ENCODE measurements at regions not wholly inside any gene's neighbourhood (a gene's known extent, or its start where the extent isn't known, plus 50 kb on each side); places are given as distances from the start of the nearest gene placed in this dataset.
"Not testable (repeated sequence)": the region's sequence is repeated elsewhere in the genome, so short reads cannot be mapped to it uniquely, and the experiment has no call there.

- DNase-seq (ENCODE audit: low spot score): no peak
- no peak overlapping the region for H3K27ac ChIP-seq
- no peak overlapping the region for H3K4me3 ChIP-seq
- TF ChIP-seq CTCF (IDR thresholded peaks at IDR 0.05): no peak
These were observed 871.8 kb downstream of the RPS29 start for GRCh38 chr14:48714366-48714765.

DNA sequence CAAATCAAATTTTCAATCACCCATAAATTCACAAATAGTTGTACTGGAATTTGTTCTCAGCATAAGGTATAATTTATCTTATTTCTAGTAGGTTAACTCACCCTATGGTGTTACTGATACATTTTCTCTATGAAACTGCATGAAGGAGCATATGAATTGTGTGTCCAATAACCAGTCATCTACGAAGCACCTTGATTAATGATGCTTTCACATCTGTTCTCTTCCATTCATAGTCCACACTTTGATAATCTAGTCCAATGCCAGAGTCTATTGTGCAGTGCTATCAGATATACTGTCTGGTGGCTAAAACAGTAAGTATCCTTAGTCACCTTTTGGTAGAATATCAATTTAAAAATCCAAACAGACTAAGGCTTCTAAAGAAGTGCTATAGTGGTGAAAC is 876.0 kb downstream of the RPS29 start:
- no peak for TF ChIP-seq CTCF (IDR thresholded peaks at IDR 0.05)
- Histone ChIP-seq H3K27ac (no peak overlapping the region), H3K4me3 (no peak overlapping the region)
- DNase-seq (ENCODE audit: low spot score): no peak

DNA sequence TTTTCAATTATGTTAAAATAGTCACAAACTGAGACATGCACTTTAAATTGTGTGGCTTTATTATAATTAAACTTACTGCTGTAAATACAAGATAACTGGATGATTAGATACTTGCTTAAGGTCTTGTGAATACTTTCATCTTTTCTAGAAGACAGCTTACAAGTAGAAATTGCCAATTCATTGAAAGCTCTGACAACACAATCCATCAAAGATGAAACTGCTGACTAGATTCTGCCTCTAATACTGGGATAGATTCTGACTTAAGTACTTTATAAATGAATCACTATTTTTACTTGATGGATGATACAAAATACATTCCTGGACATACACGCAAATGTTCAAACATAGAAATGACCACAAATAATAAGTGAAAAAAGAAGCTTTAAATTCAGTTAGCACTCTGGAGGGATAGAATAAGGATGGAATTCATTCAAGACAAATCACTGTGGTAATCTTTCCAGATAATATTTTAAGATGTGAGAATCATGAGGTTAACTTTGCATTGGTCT is 876.8 kb downstream of the RPS29 start:
- no peak for TF ChIP-seq CTCF (IDR thresholded peaks at IDR 0.05)
- Histone ChIP-seq H3K27ac (no peak overlapping the region), H3K4me3 (no peak overlapping the region)
- DNase-seq (ENCODE audit: low spot score): no peak

DNA sequence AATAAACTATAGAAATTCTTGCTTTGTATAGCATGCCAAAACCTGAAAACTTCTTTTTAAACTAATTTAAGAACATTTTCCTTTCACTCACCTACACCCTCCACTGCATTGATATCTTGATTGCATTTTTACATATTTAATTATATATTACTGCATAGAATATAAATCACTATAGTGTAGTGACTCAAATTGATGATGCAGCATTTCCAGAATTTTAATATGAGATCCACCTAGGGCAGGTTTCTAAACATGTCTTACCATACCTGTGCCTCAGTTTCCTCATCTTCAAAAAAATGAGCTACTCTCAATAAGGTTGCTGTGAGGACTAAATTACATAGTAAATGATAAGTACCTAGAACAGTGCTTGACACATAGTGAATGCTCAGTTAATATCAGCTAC is 881.5 kb downstream of the RPS29 start:
- TF ChIP-seq CTCF (IDR thresholded peaks at IDR 0.05): no peak
- no peak for DNase-seq (ENCODE audit: low spot score)
- Histone ChIP-seq H3K4me3 (no peak overlapping the region), H3K27ac (no peak overlapping the region)

- no peak for DNase-seq (ENCODE audit: low spot score)
These were observed 882.3 kb downstream of the RPS29 start for GRCh38 chr14:48703728-48704467.

DNA sequence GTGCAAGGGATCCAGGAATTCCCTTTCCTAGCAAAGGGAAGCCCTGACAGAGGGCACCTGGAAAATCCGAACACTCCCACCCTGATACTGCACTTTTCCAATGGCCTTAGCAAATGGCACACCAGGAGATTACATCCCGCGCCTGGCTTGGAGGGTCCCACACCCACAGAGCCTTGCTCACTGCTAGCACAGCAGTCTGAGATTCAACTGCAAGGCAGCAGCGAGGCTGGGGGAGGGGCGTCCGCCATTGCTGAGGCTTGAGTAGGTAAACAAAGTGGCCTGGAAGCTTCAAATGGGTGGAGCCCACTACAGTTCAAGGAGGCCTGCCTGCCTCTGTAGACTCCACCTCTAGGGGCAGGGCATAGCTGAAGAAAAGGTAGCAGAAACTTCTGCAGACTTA is 888.8 kb downstream of the RPS29 start:
- H3K27ac ChIP-seq; DNase-seq (ENCODE audit: low spot score); H3K4me3 ChIP-seq: not testable (repeated sequence)

More at GRCh38 chr14:48703728-48704467, 882.3 kb downstream of the RPS29 start:
- no peak for TF ChIP-seq CTCF (IDR thresholded peaks at IDR 0.05)
- no peak overlapping the region for H3K27ac ChIP-seq
- no peak overlapping the region for H3K4me3 ChIP-seq

DNA sequence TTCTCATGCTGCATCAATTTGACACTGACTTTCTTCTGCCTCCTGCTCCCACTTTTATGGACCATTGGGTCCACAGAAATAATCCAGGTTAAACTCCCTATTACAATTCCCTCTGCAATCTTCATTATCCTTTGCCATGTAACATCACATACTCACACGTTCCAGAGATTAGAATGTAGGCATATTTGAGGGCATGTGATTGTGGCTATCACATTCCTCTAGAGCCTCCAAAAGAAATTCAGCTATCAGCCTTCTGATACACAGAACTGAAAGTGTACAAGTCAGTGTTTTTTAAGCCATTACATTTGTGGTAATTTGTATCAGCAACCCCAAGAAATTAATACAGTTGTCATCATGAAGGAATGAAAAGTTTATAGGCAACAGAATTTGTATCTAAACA is 892.4 kb downstream of the RPS29 start:
- no peak for DNase-seq (ENCODE audit: low spot score)
- Histone ChIP-seq H3K27ac (no peak overlapping the region), H3K4me3 (no peak overlapping the region)
- TF ChIP-seq CTCF (IDR thresholded peaks at IDR 0.05): no peak

All from coronary artery (tissue), 2 donors.